Stimulated activated CD8-positive, alpha-beta memory T cell treated with anti-CD3 and anti-CD28 coated beads, Interleukin-4, amount 100 ng/mL, for 48 hours (primary cell): ENCODE measurements at regions not wholly inside any gene's neighbourhood (a gene's known extent, or its start where the extent isn't known, plus 50 kb on each side); places are given as distances from the start of the nearest gene placed in this dataset.

ENCODE experiments used
- DNase-seq: peaks from one replicate; pipeline ENCODE4 v3.0.0-alpha.2; 2020

DNA sequence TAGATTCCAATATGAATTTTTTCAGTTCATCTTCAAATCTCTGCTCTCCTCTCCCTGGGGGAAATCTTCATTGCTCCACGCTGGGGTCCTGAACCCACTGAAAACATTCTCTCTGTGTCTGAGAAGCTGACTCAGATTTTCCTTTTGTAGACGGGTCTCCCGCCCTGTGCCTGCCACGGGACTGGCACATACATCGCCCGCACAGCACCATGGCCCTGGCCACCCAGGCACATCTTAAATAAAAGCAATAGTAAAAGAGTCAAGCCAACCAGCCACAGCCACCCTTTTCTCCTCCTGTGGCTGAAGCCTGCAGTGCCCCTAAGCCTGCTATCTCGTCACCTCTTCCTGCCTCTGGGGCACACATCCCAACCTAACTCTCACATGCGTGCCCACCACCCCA lies 301.2 kb downstream of the ZNF536 start:
- no peak for DNase-seq

DNA sequence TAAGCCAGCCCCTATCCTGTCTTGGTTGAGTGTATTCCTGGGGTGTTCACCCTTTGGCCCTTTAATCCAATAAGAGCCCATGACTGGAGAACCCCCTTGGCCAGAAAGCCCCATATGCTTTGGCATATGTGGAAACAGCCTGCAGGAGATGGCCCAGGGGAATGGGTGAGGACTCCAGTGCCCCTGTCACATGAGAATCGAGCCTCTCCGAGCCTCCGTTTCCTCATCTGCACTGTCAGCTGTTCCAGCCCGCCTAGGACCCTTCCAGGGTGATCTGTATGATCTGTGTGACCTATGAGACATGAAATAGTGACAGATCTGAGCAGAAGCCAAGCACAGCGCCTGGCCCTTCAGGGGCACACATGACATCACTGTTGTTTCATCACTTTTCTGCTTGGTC lies 300.7 kb downstream of the ZNF536 start:
- no peak for DNase-seq

DNA sequence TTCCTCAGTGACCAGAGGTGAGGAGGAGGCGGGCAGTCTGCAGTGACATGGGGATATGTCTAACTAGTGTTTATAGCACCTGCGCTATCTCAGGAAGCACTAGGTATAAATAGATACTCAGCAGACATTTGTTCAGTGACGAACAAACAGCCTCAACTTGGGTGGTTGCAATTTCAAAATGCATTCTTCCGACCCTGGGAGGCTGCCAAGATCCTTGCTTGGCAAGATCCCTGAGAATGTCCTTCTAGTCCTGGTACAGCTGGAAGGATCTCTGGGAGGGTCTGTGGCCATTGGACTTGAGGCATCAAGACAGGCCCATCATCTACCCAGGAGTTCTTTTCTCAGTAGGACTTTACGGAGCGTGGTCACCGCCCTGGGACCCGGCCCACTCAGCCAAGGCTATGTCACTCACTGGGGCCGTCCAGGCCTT lies 299.5 kb downstream of the ZNF536 start:
- DNase-seq, result no peak

DNA sequence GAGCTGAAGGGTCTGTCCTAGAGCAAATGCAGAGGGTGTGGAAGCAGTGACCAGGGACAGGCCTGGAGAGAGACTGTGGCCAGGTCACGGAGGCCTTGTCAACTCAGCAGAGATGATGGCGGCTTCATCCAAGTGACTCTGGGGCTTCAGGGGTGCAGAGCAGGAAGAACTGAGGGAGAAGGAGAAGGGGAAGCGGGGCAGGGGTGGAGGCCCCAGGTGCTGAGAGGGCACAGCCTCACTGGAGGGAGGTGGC lies 299.1 kb downstream of the ZNF536 start:
- DNase-seq, result no peak

DNA sequence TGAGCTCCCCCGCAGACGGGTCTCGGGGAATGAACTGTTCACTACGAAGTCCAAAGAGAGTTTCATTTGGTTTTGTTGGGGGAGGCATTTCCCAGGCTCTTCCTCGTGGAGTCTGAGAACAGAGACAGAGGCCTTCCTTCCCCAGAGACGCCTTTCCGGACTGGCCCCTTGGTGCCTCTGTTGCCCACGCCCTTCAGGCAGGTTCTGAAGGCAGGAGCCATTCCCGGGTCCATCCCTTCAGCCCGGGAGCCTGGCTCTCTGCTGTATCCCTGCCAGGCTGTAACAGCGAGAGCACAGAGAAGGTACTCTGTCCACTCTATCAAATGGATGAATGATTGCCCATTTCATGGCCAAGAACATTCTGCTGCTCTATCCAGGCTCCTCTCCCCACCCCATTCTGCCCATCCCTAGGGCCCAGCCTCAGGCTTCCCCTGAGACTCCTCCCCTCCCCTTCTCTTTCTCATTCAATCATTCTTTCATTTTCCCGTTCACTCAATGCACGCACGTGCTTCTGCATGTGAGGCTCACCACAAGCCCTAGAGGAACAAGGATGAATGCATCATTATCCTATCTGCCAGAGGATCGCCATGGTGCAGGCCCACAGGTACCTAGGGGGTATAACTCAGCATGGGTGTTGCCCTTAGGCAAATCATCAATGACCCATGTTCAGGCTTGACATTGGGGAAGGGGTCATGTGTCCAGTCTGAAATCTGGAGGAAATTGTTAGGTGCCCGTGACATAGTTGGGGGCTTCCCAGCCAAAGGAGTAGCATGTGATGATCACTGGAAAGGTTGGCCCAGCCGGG lies 298.6 kb downstream of the ZNF536 start:
- DNase-seq, result no peak

DNA sequence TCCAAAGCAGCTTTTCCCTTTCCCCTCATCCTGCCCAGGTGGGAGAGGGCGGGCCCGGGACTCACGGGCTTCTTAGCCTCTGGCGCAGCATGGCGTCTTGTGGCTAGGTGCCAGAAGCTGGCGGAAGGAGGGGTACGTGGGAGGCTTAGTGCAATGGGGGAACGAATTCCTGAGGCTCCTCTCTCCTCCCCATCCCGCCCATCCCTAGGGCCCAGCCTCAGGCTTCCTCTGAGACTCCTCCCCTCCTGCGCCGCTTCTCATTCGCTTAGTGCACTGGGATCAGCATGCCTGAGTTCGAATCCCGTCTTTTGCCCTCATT lies 297.8 kb downstream of the ZNF536 start:
- no peak for DNase-seq

DNA sequence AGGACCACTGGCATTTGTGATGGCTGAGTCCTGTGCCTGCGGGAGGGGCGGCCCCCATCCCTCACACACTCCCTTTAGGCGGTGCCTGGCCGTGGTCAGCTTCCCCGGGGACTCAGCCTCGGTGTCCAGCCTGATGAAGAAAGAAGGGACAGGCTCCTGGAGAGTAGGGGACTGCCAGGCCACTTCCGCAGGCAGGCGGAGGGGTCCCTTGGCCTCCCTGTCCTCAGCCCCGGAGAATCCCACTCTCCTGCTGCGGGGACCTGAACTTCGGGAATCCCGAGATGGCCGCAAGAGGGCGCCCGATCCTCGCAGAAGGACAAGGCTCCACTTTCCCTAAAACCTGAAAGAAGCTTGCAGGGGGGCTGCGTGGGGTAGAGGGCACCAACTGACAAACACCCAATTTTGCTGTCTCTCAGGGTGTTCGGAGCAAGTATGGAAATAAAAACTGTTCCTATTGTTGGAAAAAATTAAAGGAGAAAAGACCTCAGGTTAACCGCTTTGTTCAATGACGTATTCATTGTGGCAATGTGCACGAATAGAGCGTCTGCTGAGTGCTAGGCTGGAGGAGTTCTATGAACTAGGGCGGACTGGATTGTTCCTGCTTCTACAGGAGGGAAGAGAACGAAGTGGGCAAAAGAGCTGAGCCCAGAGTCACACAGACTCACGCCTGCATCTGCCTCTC lies 297.3 kb downstream of the ZNF536 start:
- peak; percentile 79 for DNase-seq

DNA sequence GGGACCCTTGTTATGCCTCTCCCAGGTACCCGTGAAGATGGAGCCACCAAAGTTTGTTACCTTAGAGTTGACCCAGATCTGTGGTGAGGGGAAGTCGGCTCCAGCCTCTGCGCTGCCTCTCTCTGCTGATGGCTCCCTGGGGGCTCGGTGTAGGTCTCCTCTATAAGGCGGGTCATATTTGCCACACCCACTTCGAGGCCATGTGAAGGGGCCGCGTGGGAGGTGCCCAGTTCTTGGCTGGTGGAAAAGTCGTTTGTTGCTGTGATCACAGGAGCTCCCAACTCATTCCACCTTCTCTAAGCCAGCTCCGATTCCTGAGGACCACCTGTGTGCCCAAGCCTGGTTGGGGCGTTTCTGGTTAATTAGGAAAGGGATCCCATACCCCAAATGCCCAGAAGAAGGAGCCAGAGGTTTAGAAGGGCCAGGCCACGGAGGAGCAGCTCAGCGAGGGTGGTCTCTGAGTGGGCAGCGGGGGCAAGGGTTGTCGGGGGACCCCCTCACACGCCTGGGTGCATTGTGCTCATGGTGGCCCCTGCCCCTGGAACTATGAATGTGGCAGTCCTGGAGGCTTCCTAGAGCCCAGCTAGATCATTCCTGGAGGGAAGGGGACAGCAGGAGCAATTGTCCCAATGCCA lies 296.5 kb downstream of the ZNF536 start:
- no peak for DNase-seq

DNA sequence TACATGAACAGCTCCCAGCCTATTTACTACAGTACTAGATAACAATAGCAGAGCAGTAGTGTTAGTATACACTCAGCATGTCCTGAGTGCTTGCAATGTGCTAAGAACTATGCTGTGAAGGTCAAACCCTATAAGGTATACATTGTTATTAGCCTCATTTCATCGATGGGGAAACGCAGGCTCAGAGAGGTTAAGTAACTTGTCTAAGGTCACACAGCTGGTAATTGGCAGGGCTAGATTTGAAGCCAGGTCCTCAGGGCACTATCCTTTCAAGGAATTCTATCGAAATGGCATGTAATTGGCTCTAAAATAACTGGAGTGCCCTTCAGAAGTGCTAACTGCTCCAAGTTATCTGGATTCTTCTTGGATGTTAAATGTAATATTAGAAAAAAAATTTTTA lies 295.6 kb downstream of the ZNF536 start:
- no peak for DNase-seq

DNA sequence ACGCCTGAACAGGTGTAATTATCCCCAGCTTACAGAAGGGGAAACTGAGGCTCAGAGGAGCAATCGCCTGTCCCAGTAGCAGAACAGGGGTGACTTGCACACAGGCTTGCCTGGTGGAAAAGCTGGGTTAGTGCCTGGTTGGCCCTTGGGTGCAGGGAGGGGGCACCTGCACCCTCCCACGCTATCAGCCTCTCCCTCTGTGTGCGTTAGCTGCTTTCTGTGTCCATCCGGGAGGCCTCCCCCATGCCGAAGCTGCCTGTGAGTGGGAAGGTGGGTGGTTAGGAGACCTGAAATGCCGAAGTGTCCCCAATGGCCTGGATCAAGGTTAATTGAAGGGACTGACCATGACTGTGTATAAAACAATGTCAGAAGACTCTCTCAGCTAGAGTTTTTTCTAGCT lies 295.0 kb downstream of the ZNF536 start:
- no peak for DNase-seq

DNA sequence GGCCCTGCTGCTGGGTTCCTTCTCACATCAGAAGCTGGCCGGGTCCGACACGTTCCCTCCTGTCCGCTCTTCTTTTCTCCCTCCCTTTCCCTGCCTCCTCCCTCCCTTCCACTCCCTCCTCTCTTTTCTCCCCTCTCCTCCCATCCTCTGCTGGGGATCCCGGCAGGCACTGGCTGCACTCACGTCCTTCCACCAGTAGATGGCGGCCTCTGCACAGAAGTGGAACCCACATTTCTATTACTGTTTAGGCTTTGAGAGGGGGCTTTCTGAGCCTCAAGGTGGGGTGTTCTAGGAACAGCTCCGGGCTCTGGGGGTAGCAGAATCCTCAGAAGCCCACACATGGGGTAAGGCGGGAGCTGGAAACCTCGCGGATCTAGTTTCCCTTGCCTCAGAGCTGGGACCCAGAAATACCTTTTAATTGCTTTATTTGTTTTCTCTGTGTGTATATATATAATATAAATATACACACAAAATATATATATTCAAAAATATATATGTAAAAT lies 294.2 kb downstream of the ZNF536 start:
- peak; percentile 68 for DNase-seq

DNA sequence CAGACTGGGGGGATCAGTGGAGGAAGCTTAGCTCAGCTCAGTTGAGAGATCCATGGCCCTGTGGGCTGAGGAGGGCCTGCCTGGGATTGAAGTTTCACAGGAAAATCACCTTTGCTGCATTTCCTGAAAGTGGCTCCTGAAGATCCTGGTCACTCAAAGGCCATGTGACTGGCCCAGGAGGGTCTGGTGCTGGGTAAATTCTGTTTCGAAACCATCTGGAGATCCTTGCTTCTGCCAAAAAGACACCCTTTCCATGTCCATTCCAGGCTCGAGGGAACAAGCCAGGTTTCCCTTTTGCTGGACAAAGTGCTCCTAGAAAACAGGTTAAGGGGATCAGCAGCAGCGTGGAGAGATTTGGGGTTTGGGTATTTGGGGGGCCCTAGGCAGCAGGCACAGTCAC lies 293.3 kb downstream of the ZNF536 start:
- no peak for DNase-seq

DNA sequence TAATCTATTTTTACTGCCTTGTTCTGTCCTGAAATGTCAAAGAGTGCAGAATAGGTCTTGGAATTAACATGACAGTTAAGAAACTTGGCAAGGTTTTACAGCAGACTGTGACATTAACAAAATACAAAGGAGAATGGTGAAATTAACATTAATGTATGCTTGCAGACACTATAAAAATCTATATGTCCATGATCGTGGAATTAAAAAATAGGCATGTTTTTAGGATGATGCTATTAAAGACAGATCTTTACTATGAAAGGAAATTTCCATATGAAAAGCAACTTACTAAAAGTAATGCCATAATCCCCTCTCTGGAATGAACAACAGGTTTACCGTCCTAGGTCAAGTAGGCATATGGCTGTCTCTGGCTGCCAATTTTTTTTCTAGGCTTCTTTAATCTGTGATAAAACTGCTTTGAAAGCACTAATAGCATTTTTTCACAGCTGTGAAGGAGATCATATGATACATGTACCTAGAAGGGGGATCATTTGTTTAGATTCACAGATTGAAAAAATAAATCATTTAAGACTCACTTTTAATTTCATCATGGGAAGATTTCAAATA lies 291.5 kb downstream of the ZNF536 start:
- DNase-seq, result no peak

DNA sequence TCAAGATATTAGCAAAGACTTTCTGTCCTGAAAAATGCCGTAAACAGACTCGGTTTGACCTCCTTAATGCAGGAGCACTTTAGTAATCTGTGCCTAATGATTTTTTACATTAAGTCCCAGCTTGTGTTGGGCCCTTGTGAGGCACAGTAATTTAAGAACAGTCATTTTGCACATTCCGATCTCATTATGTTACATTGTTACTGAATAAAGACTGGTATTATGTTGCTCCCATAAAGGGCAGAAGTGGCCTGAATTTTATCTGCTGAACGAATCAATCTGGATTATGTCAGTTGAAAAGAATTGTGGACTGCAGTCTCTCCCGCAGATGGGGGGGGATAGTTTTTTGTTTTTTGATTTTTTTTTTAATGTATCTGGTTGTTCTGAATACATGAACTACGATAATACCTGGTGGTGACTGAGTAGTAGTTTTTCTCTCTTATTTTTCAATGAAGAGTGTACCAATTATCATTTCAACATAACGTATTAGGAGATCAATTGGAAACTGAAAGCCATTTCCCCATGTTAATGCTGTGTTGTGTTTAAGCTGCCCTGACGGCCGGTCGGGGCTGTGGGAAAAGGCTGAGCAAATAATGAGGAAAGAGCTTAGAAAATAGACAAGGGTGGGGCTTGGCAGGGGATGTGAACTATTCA lies 290.2 kb downstream of the ZNF536 start:
- DNase-seq, result no peak

DNA sequence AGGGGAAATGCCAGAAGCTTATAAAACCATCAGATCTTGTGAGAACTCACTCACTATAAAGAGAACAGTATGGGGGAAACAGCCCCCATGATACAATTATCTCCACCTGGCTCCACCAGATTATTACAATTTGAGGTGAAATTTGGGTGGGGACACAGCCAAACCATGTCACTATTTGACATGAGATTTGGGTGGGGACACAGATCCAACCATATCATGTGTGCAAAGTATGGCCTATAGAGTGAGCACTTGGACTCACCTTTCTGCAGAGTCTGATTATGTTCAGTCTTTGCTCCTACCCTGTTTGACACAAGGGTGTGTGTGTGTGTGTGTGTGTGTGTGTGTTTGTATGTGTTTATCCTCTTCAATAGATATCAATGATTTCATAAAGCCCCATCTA lies 287.5 kb downstream of the ZNF536 start:
- no peak for DNase-seq

DNA sequence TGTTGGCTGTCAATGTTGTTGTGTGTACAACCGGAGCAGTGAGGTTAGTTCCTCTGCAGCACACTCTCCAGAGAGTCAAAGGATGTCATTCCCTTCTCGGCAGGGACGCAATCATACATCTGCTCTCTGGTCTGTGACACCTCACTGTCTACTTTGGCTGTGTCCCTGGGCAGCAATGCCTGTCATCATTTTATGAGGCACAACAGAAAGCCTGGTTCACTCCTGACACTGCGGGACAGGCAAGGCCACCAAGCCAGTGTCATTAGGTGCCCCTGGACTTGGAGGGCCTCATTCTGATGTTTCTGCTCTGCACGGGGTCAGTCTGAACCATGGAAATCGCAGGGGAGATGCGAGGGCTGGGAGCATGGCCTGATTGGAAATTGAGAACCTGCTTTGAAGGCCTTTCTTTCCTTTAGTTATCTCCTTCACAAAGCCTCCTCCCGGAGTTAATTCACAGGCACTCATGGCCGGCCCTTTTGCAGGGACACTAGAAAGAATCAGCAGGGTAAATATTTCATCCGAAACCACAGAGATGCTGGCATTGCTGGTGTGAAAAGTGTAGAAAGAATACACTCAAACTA lies 284.4 kb downstream of the ZNF536 start:
- DNase-seq, result no peak

DNA sequence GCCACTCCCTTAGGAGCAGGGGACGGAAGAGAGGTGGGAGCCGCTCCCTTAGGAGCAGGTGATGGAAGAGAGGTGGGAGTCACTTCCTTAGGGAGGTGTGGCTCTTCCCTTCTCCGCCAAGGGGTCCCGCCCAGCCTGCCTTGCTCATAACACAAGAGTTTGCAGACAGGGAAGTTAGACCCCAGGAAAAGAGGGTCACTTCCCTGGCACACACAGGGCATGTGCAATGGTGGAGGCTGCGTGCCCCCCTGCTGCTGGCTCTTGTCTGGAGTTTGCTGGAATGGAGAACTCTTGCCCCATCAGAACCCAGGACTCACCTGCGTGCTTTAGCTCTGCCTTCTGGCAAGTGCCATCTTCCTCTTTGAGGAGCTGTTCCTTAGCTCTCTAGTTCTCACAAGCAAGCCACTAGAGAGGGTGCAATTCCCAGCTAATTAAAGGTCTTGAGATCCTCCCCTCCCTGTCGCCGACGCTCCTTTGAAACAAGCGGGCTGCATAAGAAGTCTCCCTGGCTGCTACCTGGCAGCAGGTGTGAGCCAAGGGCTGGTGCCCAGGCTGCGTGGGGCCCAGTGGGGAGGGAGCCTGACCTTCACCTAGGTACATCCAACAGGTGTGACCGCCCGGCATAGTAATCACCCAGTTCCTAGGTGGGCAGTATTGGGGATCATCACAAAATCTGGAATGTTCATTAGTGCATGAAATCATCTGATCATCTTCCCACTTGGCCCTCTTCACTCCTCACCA lies 281.6 kb downstream of the ZNF536 start:
- no peak for DNase-seq

DNA sequence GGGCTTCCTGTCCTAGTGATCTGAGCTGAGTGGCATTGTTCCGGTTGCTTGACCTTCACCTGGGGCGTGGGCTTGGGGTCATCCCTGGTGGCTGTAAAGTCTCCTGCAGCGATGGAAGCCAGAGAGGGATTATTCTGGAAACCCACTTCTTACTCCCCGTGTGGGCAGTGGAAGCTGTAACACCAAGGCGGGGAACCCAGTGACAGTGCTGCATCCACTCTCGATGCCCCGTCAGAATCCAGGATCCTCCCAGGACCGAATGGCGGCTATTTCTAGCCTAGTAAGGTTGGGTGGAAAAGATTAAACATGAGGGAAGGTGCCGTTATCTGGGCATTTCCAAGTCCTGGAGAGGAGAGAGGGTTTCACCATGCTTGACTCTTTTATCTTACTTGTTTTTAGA lies 280.6 kb downstream of the ZNF536 start:
- DNase-seq, result no peak

DNA sequence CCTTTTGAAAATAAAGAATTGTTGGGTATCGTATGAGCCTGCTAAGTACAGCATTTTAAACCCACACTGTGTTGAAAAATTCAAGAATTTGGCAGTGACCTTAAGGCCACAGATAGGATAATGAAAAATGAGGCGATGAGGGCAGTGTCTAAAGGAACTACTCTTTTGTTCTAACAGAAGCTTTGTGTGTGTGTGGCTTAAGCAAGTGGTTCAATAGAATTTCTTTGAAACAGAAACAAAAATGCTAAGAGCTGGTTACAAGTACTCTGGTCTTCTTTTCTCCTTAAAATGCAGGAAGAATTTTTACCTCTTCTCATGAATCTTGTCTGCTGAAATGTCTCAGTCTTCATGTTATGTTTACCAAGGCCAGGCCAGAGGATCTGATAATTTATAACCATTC lies 279.5 kb downstream of the ZNF536 start:
- no peak for DNase-seq

DNA sequence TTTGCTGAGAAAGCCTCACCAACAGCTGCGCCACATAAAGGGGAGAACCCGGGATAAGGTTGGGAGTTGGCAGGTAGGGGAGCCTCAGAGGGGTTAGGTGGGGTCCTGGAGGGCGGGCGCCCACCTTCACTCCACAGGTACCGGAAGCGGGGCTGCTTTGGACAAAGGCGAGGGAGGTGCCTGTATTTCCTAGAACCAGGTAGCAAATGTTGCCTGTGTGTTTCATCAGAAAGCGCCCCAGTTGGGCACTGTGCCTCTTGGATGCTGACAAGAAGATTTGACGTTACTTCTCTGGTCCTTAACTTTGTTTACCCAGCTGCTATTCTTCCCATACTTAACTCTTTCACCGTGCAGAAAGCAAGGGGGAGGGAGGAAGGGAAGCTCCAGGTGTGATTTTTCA lies 278.9 kb downstream of the ZNF536 start:
- DNase-seq, result no peak

DNA sequence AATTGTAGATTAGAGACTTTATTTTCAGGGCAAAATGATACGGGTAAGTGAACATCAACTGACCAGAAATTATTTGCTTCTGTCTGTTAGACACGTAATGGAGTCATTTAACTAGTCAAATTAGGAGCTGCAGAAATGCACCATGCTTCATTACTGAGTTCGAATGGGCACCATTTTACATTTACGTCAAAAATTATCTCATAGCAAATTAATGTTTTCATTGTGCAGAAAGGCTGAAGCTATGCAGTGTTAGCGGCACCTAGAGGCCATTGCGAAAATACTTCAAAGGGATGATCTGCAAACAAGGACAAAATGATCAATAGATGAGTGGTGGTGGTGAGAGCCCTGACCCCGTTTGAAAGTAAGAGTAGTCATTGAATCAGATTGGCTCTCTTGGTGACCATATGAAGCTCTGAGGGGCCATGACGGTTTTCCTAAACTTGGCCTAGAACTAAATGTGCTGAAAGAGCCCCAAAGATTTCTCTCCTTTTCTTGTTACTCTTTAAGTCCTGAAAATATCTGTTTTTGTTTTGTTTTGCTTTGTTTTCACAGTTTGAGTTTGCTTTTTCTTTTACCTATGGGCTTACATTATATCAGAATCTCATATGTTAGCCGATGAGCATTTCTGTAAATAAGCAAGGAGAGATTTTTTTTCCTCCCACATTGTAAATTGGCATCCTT lies 277.9 kb downstream of the ZNF536 start:
- DNase-seq, result peak; percentile 43
